Suprapubic skin (tissue), 4 donors: ENCODE measurements at regions not wholly inside any gene's neighbourhood (a gene's known extent, or its start where the extent isn't known, plus 50 kb on each side); places are given as distances from the start of the nearest gene placed in this dataset.
"Not testable (repeated sequence)": the region's sequence is repeated elsewhere in the genome, so short reads cannot be mapped to it uniquely, and the experiment has no call there.

Source experiments
- POLR2A ChIP-seq, 2 donors: fragments of 450-650 bp; IDR thresholded peaks; one replicate each; pipeline ENCODE4 v1.6.1; 2017; ENCODE audit warnings: antibody characterized with exemption in 2 of 2, mild to moderate bottlenecking in 2 of 2, moderate library complexity in 2 of 2
- POLR2AphosphoS5 ChIP-seq, 3 donors: sonication (generic); formaldehyde crosslinking; IDR thresholded peaks; one replicate each; pipeline ENCODE4 v1.6.1; 2017; ENCODE audit warnings: antibody characterized with exemption in 3 of 3
- TF ChIP-seq, protein P1 (sequence below), 2 donors: fragments of 200-600 bp in 1 of 2; fragments of 450-650 bp in 1 of 2; sonication (generic) in 1 of 2; IDR thresholded peaks; one replicate each; pipeline ENCODE4 v1.5.1; 2016 to 2019; ENCODE audit warnings: antibody characterized with exemption in 2 of 2, mild to moderate bottlenecking in 1 of 2, moderate library complexity in 1 of 2

DNA sequence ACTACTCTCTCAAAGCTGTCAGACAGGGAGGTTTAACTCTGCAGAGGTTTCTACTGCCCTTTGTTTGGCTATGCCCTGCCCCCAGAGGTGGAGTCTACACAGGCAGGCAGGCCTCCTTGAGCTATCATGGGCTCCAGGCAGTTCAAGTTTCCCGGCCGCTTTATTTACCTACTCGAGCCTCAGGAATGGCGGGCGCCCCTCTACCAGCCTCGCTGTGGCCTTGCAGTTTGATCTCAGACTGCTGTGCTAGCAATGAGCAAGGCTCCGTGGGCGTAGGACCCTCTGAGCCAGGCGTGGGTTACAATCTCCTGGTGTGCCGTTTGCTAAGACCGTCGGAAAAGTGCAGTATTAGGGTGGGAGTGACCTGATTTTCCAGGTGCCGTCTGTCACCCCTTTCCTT, 124.3 kb downstream of the PTCHD1 start:
- TF ChIP-seq, protein P1, sequence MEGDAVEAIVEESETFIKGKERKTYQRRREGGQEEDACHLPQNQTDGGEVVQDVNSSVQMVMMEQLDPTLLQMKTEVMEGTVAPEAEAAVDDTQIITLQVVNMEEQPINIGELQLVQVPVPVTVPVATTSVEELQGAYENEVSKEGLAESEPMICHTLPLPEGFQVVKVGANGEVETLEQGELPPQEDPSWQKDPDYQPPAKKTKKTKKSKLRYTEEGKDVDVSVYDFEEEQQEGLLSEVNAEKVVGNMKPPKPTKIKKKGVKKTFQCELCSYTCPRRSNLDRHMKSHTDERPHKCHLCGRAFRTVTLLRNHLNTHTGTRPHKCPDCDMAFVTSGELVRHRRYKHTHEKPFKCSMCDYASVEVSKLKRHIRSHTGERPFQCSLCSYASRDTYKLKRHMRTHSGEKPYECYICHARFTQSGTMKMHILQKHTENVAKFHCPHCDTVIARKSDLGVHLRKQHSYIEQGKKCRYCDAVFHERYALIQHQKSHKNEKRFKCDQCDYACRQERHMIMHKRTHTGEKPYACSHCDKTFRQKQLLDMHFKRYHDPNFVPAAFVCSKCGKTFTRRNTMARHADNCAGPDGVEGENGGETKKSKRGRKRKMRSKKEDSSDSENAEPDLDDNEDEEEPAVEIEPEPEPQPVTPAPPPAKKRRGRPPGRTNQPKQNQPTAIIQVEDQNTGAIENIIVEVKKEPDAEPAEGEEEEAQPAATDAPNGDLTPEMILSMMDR (IDR thresholded peaks at IDR 0.05) = not testable (repeated sequence)
- not testable (repeated sequence) for TF ChIP-seq POLR2A, POLR2AphosphoS5 (IDR thresholded peaks at IDR 0.05)
